HG03457 (cell line): ENCODE measurements at regions not wholly inside any gene's neighbourhood (a gene's known extent, or its start where the extent isn't known, plus 50 kb on each side); places are given as distances from the start of the nearest gene placed in this dataset.

Source experiments
- ATAC-seq: cut with Tn5 transposase; IDR thresholded peaks from one replicate; pipeline ENCODE4 v1.9.1; 2021; ENCODE audit warnings: moderate number of reproducible peaks; ENCODE audit not compliant: unreplicated experiment

DNA sequence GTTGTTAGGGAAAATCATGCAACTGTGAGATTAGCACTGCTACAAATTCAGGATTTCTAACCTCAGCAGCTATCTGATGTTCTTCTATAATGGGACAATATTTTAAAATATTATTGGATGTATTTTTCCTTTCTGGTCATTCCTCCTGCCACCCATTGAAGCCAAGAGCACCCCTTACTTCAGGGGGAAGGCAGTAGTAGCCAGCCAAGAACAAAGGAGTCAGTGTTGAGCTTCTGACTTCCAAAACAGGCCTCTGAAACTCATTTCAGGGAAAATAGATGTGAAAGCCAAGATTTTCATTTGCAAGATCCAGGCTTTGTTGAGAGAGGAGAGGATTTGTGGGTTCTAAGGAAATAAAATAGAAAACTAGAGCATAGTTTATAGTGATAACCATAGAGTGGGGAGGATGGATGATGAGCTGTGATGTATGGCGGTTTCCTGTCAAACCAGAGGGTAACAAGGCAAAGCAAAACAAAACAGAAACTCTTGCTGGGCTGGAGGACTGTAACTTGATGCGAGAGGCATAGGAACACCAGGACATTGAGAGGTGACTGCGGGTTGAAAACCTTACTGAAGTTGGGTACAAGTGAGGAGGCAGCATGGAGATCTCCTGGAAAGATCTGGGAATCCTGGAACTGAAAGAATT lies 173.7 kb upstream of the LEF1 start:
- no peak for ATAC-seq

DNA sequence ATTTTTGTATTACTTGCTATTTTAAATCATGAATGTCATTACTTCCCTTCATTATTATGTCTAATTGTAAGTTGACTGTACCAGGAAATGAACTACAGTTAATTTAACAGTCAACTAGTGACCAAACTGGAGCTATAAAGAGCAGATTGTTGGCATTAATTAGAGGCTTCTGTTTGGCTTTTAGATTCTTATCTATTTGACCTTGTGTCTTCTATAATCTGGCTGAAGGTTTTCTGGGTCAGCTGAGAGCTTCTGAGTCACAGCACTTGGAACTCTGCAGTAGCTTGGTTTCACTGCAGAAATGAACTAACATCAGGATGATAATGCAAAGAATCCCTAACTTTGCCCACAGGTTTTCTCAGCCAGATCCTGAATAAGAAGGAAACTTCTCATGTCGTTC lies 169.2 kb upstream of the LEF1 start:
- ATAC-seq = no peak

DNA sequence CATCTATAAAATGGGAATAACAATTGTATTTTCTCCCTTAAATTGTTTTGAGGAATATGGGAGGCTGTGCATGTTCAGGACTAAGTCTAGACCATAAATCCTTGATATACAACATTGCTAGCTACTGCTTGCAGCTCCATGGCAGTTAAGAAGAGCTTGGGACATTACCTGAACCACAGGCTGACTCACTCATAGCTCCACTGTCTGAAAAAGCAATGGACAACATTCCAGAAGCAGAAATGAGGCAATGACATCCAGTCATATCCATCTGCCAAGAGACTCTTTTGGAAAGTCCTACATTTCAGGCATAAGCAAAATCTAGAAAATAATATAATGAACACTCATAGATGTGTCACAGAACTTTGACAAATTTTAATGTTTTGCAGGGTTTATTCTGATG lies 167.3 kb upstream of the LEF1 start:
- no peak for ATAC-seq

DNA sequence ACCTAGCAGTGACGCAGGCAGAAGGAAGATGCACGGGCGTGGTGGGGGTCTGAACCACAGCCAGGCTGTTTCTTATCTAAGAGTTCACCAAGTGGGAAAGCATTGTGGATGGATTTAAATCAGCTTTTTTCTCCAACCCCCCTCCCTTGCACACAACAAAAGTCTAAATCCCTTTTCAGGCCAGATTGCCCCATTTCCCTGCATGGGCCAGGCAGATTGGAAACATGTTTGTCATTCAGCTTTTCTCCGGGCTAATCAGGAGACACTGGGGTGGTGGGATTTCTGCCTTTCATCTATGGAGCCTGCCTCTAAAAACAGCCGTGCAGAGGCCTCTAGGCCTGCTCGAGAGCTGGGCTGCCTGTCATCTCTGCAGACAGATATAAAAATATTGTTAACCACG lies 166.3 kb upstream of the LEF1 start:
- no peak for ATAC-seq

DNA sequence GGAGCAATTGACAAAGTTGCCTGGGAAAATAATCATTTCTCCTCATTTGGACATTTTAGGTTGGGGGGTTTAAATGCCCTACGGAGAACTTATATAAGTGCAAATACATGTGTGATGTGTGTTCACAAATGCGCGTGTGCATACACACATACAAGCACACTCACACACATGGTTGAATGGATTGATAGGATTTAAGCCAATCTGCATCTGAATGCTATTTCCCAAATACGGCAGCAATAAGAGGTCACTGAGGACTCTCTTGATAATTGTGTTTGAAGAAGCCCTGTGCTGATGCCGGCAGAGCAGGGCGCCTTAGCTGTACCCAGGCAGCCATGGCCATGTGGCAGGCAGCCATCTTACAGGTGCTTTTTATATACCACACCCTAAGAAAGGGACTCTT lies 165.3 kb upstream of the LEF1 start:
- no peak for ATAC-seq

DNA sequence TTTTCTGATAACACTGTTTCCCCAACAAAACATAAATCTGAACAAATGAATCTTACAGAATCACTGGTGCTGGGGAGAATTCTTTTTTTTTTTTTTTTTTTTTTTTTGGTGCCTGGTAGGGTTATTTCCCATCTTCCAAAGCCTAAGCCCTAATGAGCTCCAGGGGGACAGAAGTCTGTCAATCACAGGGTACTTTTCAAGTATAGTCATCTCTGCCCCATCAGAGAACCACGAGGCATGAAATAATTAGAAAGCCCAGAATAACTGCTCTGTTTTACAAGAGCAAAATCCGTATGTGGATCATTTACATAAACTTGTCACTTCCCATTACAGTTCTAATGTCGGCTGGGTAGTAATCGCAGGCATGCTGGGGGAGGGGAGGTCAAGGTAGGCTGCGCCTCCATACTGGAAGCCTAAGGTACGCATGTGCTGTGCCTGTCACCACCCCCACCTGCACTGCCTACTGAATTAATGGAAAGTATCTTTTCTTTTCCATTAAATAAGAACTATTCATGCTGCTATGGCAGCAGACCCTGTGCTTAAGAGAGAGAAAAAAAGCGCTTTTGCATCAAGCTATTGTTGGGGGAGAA lies 164.7 kb upstream of the LEF1 start:
- ATAC-seq = no peak

DNA sequence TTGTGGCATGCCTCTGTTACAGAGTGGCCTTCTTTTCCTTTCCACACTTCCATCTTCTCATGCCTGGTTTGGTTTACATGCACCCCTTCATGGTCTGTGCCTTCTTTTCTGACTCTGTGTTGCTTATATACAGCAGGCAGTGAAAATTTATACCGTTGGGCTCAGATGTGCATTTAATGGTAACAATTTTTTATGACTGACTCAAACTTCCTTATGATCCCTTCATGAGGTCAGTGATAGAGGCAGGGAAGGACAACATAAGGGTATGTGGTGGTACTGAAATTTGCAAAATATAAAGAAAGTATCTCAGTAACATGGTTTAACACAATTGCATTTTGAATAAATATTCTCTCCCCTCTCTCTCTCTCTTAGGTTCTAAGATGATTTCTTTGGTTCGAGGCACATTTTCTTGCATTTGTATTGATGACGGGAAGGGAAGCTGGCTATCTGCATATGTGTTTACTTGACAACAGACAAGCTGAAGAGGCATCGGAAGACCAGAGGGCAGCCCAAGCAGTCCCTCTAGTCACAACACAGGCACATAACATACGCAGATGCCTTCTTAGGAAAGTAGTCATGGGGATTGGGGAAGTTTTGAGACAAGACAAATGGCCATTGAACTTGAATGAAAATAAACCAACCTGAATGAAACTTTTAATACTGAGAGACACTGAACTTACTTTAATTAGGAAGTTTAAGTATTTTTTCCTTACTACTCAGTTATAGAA lies 163.3 kb upstream of the LEF1 start:
- ATAC-seq = no peak

DNA sequence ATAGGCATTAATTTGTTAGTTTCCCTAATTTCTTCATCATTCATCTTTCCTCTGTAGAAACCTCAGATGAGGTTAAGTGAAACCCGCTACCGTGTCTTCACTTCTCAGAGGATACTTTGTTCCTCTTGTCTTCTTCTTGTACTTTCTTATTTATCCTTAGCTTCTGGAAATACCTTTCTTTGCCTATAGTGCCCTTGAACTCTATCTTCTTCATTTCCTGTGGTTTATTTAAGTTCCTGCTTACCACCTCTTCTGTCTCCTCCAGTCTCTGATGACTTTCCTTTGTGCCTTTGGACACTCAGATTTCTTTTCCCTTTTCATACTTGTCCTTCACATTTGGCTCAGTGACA lies 159.6 kb upstream of the LEF1 start:
- ATAC-seq = no peak

DNA sequence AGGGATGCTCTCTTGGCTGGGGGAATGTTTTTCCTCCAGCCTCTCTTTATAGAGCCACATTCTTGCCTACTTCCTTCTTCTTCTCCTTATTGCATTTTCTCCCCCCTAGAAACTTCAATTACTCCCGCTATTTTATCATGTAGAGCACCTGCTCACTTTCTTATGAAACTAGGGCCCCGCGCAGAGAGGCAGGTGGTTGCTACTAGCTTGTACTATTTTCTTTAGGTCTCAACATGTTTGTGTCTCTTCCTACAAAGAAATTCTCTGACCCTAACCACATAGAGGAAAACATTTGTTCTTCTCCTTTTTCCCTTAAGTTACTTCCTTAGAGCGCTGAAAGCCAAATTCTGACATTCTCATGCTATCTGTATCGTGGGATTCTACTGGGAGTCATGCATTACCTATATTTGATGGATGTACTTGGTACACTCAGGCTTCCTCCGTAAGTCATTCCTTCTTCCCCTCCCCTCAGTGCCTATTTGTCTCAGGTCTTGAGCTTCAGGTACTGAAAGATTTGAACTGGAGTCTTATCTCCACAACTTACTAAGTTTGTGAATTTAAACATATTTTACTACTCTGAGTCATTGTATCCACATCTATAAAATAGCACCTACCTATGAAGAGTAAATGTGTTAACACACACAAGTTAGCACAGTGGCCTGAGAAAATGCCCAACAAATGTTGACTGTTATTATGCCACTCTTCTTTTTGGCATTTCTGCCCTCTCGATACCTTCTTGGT lies 159.1 kb upstream of the LEF1 start:
- no peak for ATAC-seq

DNA sequence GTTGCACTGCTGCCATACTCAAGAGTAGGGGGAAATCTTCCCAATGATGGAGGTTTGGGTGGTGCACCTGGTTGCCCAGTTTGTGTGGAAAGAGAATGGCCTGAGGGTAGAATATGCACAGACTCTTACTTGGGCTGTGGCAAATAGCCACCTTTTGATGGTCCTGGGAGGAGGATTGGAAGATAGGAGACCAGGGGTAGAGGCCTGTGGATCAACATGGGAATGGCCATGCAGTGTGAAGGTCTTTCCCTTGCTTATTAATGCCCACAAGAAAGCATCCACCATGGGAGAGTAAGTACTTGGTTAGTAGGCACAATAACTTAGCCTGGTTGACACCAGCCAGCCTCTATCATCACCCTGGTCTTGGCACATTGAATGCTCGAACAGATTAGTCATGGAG lies 156.8 kb upstream of the LEF1 start:
- no peak for ATAC-seq

DNA sequence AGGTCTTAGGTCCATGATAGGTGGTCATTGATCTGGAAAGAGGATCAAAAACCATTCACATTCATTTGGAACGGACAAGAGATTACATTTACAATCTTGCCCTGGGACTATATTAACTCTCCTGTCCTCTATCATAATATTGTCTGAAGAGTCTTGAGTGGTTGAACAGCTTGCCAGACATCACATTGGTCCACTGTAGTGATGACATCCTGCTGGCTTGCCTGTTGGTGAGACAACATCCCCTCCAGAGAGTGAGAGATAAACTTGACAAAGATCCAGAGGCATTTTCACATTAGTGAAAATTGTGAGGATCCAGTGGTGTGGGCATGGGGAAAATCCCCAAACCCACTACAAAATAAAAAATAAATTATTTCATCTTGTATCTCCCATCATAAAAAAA lies 155.7 kb upstream of the LEF1 start:
- no peak for ATAC-seq

DNA sequence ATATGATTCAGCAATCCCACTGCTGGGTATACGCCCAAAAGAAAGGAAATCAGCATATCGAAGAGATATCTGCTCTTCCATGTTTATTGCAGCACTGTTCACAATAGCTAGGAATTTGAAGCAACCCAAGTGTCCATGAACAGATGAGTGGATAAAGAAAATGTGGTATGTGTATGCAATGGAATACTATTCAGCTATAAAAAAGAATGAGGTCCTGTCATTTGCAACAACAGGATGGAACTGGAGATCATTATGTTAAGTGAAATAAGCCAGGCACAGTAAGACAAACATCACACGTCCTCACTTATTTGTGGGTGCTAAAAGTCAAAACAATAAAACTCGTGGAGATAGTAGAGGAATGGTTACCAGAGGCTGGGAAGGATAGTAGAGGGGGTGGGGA lies 153.8 kb upstream of the LEF1 start:
- ATAC-seq = no peak

DNA sequence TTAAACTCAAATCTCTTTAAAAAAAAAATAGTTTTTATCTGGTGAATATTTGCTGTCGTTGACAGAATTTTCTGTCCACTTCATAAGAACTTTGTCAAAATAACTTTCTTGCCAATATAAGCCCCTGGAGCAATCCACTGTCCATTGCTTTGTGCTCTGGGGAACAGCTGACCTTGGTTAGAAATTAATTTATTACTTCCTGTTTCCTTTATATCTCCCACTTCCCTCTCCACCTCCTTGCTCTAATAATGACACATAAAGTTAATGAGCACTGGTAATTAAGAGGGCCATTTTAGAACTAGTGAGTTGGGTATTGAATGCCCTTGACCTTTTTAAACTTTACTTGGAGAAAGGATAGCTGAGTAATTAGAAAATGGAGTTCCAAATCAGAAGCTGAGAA lies 151.3 kb upstream of the LEF1 start:
- ATAC-seq = no peak

DNA sequence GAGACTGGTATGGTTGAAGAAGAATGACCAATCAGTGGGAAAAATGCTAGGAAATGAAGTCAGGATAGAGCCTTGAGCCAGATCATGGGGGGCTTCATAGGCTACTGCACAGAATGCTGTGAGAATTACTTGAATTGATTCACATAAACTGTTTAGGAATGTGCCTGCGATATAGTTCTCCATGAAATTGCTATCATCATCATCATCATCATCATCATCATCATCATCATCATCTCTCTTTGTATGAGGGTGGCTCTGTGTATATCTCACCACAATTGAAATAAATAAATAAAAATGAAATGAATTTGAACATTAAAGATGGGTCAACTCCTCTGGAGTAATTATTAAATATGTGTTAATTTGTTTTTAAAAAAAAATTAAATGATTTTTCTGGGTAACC lies 148.6 kb upstream of the LEF1 start:
- ATAC-seq = no peak

DNA sequence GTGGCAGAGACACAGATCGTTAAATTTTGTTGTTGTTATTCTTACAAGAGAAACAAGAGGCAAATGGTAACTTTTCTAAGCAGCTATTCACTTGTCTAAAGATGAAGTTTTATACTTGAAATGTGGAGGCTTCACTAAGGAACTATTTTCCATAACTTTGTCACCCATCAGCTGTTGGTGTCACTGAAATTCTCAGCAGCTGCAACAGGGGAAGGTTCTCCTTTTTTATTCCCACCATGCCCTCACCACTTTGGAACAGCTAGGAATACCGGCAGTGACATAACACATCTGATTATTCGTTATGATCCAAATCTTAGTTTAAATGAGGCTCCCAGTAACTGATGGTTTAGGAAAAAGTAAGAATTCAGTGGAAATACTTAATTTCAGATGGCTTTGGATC lies 147.0 kb upstream of the LEF1 start:
- no peak for ATAC-seq

DNA sequence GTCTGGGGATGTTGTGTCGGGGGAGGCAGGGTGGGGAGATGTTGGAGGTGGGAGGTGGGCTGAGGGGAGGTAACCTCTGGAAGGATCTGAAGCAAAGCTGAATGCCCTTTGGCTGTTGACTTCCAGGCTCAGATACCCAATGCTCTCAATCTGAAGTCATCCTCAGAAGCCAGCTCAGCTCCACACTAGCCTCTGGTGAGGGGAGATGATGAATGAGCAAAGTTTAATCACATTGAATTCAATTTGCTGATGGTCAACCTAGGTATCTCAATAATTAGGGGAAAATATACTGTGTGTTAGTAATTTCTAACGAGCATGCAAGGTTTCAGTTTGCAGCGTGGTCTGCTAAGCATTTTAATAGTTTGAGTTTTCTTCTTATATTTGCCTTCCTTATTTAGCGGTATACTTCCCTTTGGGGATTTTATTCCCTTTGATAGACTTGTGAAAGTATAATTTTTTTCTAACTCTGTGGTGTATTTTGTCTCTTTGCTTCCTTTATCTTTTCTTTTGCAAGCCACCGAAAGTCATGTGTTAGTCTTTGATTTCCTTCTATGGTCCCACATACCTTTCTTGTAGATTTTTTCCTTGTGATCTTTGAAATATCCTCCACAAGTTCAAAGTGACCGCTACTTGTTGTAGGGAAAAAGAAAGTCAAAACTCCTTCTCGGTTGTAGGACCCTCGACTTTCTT lies 146.3 kb upstream of the LEF1 start:
- no peak for ATAC-seq

DNA sequence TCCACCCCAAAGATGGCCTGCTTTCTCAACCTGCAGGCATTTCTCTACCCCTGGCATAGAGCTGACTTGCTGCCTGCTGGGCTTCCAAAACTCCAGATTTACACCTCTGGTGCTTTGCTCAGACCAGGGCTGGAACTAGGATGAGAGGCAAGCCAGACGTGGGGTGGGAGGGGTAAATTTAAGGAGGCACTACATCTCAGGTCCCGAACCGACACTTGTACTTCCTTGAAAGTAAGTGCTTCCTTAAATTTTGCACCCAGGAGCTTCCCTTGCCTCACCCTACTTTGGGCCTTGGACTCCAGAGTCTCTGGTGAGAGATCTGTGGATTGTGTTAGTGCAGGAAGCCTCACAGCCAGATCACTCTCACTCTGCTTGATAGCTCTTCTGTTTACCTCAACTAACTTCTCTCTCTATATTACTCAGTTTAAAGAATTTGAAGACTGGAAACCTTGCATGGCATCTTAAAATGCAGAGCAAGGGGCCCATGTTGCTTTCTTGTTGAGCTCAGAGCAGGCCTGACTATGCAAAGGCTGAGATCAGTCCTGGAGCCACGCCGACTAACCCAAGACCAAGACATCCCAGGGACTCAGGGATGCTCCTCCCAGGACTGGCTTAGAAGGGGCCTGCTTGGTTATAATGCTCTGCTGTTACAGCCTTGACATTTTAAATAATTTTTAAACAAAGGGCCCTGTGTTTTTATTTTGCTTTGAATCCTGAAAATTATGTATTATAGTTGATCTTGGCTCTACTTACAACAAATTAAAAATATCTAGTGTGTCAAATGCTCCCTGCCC lies 145.0 kb upstream of the LEF1 start:
- ATAC-seq = no peak

DNA sequence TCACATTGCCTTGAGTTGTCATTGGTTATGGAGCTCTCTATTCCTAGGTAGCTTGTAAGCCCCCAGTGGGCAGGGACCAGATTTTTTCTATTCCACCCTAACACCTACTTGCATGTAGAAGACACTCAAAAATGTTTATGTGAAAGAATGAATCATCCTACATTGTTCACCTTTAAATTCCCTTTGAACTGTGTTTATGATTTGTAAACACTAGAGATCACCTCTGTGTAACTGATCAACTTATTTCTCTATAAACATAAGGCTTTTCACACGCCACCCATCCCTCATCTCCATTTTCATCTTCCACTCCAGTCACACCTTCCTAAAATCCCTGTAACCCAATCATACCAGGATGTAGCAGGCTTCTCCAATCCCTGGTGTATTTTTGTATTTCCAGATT lies 142.6 kb upstream of the LEF1 start:
- no peak for ATAC-seq

DNA sequence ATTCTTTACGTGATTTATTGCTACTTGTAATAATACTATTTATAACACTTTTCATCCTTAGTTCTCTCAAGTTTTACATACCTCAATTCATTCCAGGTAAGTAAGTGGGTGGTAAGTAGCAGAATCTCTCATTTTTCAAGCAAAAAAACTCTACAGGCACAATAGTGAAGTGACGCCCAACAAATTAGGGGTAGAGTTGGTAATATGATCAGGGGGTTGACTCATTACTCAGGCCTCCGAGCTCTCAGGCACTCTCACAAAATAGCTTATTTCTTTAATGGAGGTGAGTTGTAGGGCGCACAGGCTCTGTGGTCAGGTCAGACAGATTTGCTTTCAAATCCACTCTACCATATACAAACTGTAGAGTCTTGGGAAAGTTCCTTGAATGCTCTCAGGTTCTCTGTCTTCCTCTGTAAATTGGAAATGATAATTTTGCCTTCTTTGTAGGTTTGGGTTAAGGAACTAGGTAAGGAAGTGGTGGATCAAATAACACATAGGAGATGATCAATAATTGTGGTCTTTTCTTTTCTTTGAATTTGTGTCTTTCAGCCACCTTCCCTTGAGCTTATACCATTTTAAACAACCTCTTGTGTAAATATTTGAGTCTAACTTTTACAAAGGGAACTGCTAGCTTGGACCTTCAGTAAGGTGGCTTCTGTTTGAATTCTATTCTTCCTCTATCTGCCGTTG lies 134.9 kb upstream of the LEF1 start:
- no peak for ATAC-seq
